NCI-H748 (cell line): ENCODE measurements at regions not wholly inside any gene's neighbourhood (a gene's known extent, or its start where the extent isn't known, plus 50 kb on each side); places are given as distances from the start of the nearest gene placed in this dataset.

Experiments used
- DNase-seq: peaks from one replicate; lab custom pipeline; 2025; ENCODE audit not compliant: unreplicated experiment; lab: John Stamatoyannopoulos, UW

GRCh38 chr9:78781681-78782080, 484.8 kb downstream of the PSAT1 start:
- DNase-seq, result no peak

DNA sequence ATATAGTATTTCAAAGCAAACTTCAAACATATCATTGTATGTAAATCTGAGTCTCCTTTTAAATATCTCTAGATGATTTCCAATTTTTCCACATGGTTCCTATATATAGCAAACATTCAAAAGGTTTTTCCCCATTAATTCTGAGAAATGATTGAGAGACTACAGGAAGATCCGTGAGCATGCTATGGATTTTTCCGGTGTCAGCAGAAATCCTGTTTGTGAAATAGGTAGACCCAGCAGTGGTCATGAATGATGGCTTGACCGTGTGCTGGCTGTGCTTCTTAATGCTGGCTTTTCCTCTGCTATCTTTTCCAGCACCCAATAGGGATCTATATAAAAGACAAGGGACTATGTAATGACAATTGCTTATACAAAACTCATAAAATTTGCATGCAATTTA, 485.3 kb downstream of the PSAT1 start:
- no peak for DNase-seq

DNA sequence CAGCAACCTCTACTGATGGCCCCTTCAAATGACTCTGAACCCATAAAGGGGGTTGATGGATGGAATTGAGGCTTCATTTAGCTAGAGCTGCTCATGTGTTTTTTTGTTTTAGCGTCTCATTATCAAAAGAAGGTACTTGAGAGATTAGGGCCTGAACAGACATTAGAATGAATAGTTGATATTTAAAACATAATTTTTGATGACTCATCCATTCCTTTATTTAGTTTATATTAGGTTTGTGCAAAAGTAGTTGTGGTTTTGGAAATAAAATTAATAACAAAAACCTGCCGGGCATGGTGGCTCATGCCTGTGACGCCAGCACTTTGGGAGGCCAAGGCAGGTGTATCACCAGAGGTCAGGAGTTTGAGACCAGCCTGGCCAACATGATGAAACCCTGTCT, 485.9 kb downstream of the PSAT1 start:
- no peak for DNase-seq

GRCh38 chr9:78783743-78784142, 486.8 kb downstream of the PSAT1 start:
- DNase-seq, result no peak

GRCh38 chr9:78786794-78787193, 489.9 kb downstream of the PSAT1 start:
- no peak for DNase-seq

GRCh38 chr9:78788101-78788500, 491.2 kb downstream of the PSAT1 start:
- DNase-seq, result no peak

DNA sequence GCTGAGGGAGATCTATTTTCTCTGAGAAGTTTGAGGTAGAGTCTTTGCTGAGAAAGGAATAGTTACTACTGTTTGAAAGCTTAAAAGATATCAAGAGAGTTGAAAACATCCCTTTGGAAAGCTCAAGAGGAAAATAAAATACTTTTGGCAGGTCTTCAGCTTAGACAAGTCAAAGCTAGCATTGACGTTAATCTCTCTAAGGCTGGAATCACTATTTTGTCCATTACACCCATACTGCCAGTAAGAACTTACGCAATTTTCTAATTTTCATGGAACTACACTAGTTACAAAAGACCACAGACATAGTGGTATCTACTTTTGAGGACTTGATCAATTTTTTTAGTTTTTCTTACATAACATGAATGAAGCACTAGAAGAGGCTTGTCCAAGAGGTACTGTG, 494.9 kb downstream of the PSAT1 start:
- no peak for DNase-seq

DNA sequence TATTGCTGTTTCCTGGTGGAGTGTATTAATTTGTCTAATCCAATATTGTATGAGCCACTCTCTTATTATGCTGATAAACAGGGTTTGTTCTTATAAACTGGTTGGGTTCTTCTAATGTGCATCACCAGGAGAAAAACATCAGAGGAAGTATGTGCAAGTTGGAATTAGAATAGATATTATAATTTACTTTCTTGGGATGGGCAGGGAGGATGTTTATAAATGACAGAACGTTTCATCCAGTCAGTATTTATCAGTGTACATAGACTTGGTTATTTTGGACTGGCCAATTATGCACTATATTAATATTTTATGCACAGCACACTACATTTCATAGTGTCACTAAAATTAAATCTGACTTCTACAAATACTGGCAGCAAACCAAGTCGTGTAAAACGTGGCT, 495.8 kb downstream of the PSAT1 start:
- DNase-seq, result no peak

DNA sequence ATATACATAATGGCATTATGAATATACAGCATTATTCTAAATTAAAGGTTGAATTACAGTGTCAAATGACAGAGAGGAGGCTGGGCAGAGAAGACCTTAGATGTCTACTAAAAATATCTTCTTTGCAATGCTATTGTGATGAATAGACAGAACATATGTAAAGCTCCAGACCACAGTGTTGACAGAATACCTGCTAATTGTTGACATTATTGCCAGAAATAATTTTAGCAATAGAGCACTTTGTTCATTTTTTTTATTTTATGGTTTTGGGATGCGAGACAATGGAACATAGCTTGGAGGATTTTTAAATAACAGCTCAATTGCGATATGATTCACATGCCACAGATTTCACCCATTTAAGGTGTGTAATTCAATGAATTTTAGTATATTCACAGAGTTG, 508.8 kb downstream of the PSAT1 start:
- DNase-seq, result no peak

- DNase-seq, result no peak
Observed at GRCh38 chr9:78806492-78807160, 509.7 kb downstream of the PSAT1 start.

- no peak for DNase-seq
Observed at GRCh38 chr9:78807286-78807685, 510.4 kb downstream of the PSAT1 start.

DNA sequence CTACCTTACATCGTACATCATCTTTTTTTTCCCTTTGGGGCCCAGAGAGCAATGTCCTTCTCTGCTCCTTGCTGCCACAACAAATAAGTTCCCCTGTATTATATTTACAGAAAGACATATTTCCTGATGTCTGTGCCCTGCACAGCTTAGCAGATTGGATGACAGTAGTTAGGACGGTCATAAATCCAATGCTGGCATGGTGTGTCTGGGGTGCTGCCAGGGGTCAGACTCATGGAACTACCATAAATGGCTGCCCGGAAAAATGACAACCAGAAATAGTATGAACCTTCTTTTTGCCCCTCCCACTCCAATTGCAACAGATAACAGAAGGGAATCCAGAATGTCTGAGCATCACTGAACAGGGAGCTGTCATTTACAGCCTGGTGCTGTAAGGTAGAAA, 511.1 kb downstream of the PSAT1 start:
- no peak for DNase-seq

- no peak for DNase-seq
Observed at GRCh38 chr9:78811622-78812276, 514.8 kb downstream of the PSAT1 start.

GRCh38 chr9:78812665-78813064, 515.7 kb downstream of the PSAT1 start:
- no peak for DNase-seq

DNA sequence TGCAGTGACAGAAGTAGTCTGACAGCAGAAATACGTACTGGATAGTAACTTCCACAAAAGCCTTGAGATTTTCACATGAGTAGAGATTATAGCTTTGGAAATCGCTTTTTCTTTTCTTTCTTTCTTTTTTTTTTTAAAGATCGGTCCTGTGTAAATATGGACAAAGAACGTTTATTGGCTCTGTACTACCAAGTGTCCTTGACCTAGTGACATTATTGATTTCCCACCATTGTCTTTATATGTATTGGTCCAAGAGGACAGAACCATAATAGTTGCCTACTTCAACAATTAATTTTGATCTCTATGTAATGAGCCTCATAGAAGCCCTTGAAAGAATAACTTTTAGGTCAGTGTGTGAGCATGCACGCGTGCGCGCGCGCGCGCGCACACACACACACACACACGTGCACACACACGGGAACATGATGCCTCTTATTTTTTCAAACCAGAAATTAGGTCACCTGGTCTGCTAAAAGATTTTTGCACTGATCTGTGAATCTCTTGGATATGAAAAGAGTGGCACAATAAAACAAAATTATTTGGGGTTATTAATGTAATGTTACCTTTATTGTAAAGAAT, 516.8 kb downstream of the PSAT1 start:
- DNase-seq, result peak; percentile 42

DNA sequence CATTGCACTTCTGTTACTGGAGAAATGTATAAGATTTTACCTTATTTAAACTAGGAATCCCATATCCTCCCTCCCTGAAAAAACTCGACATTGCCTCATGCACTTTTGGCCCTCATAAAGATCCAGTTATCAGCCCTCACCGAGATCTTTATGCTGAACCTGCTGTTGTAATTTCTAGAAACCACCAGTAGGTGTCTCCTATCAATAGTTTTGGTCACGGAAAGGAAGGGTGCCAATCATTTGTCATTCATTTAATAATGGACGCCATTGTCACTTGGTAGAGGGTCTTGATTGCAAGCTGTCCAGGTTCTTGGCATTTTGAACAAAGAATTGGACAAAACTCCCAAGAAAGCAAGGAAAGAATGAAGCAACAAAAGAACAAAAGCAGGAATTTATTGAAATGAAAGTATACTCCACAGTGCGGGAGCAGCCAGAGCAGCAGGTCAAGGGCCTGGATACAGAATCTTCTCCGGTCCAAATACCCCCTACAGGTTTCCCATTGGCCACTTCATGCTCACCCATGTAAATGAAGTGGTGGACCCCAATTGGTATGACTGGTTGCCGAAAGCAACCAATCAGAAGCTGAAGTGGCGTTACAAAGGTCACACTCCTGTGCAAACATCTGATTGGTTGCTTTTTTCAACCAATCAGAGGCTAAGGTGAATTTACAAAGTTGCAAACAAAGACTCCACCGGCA, 524.3 kb downstream of the PSAT1 start:
- peak; percentile 77 for DNase-seq

- no peak for DNase-seq
Observed at GRCh38 chr9:78826527-78826926, 529.6 kb downstream of the PSAT1 start.

DNA sequence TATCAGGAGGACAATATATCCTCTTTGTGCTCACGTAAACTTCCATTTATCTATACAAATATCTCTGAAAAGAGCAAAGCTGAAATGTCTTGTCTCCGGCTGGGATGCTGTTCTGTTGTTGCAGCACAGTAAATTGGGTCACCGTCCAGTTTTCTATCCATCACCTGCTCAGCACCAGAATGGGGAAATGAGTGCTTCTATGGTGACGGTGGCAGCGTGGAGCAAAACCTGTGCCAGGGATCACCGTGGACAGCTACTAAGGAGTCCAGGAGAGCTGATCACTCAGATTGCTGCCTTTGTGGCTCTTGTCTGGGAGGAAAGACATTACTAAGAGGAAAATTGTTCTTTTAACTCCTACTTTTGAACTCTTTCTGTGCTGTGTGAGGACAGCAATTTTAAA, 531.6 kb downstream of the PSAT1 start:
- DNase-seq, result no peak

DNA sequence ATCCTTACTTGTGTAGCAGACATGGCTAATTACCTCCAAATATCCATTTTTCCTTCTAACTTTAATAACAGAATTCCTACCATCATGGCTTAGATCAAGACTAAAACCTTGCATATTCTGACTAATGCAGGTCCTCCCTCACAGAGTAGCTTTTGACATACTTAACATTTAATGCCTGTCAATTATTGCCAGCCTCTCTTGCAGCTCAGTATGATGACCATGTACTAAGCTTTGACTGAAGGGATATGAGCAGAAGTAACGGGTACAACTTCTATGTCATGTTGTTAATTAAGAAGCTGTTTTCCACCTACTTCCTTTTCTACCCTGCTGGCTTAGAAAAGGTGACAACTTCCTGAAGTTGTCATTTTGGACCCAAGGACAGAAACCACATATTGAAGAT, 533.4 kb downstream of the PSAT1 start:
- no peak for DNase-seq

- DNase-seq, result no peak
Observed at GRCh38 chr9:78831726-78832125, 534.8 kb downstream of the PSAT1 start.

GRCh38 chr9:78835928-78836450, 539.1 kb downstream of the PSAT1 start:
- no peak for DNase-seq

GRCh38 chr9:78839252-78839651, 542.3 kb downstream of the PSAT1 start:
- DNase-seq, result no peak
